Stimulated activated CD4-positive, alpha-beta T cell treated with anti-CD3 and anti-CD28 coated beads, Interleukin-2, amount 100 ng/mL, for 48 hours (primary cell): ENCODE measurements at regions not wholly inside any gene's neighbourhood (a gene's known extent, or its start where the extent isn't known, plus 50 kb on each side); places are given as distances from the start of the nearest gene placed in this dataset.

Experiments used
- DNase-seq, 2 donors: peaks; one replicate each; pipeline ENCODE4 v3.0.0-alpha.2; 2020

DNA sequence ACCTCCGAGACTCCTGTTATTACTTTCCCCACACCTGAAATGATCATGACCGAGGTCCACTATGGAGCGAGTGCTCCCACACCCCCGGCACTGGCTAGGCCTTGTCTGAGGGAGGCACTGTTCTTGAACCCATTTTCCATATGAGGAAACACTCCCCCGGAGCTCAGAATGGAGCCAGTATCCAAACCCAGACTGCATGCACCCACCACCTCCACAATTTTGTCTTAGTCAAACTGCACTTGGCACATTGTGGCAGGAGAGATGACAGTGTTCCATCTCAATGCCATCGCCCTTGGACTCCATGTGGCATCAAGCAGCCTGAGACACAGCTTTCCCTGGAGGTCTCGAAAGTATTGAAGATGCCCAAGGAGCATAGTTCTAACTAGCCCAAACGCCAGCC is 154.1 kb downstream of the NUP210 start:
- DNase-seq, result no peak

- DNase-seq, result no peak
Measured at GRCh38 chr3:13265507-13265906, 154.6 kb downstream of the NUP210 start.

DNA sequence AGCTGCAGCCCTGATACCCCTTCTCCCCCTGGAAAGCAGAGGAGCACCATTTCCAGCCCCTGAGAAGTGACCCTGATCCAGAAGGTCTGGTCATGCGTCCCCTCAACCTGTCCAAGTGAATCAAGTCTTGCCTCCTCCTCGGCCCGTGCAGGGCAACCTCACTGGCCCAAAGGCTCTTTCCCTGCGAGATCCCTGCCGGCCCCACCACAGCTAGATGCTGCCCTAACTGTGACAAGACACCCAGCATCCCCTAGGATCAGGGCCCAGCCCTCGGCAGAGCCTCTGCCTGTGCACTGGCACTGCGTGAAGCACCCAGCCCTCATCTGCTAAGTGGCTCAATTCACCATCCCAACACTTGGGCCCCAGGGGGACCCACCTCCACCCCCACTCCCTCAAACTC is 155.1 kb downstream of the NUP210 start:
- DNase-seq, result no peak

GRCh38 chr3:13264468-13264795 is 155.7 kb downstream of the NUP210 start:
- no peak for DNase-seq

- DNase-seq, result no peak
Measured at GRCh38 chr3:13263770-13264467, 156.2 kb downstream of the NUP210 start.

- DNase-seq, result no peak
Measured at GRCh38 chr3:13262493-13263211, 157.5 kb downstream of the NUP210 start.

GRCh38 chr3:13261892-13262291 is 158.2 kb downstream of the NUP210 start:
- DNase-seq, result no peak

DNA sequence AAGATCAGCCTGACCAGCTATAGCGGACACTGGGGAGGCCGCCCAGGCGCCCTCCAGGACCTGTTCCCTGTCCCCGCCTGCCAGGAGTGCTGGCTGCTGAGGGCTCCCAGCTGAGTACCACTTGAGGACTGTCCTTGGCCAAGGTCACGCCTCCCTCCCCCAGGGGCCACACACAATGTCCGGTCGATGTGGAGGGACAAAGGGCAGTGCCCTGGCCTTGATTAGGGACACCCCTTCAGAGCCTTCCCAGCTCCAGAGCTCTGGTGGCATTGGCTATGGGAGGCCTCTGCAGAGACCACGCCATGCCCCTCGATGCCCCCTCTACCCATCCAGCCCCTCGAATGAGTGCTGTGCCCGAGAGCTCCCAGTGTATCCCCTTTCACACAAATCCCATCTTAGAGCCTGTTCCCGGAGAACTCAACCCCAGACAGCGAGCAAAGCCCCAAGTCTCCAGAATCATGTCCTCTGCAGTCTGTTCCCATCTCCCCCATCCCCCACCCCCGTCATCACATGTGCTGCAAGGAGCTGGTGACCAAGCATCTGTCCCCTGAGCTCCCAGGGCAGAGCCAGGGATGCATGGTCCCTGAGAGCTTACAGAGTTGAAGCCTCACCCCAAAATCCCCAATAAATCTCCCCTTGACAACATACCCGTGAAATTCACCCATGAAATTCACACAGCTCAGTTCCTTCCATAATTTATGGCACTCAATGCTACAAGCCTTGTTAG is 158.9 kb downstream of the NUP210 start:
- DNase-seq, result no peak

GRCh38 chr3:13260259-13261103 is 159.6 kb downstream of the NUP210 start:
- DNase-seq, result no peak

DNA sequence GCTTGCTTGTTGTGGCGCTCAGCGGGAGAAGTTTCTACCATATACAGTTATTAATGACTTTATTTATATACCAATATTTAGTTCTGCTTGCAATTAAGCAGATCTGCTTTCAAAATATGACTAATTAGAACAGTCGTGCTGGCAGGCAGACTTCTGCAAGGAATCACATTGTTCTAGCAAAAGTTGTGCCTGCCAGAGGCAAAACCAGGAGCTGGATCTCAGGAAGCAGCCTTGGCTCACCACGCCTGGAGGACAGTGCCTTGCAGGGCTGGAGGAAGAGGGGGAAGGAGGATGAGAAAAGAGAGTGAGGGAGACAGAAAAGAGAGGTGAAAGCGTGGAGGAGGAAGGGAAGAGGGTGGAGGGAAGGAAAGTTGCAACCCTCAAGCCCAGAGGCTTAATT is 160.3 kb downstream of the NUP210 start:
- DNase-seq, result no peak

DNA sequence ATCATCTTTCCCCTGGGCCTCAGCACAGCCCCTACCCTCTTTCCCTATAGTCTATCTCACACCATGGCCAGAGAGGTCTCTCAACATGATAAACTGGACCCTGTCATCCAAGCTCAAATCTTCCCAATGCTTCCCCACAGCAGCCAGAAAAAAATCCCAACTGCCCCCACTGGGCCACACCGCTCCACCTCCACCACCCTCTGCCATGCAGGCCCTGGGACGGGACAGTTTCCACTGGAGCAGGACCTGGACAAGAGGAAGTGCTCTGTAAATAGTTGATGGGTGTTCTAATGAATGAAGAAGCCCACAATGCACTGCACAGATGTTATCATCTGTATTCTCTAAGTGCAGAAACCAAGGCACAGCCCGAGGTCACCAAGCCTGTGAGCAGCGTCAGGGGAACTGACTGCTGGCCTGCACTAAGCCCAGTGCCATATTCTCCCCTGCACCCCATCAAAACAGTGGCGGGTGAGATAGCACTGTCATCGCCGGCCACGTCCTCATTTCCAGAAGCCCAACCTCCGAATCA is 161.1 kb downstream of the NUP210 start:
- DNase-seq, result no peak

- no peak for DNase-seq
Measured at GRCh38 chr3:13258280-13258679, 161.8 kb downstream of the NUP210 start.

DNA sequence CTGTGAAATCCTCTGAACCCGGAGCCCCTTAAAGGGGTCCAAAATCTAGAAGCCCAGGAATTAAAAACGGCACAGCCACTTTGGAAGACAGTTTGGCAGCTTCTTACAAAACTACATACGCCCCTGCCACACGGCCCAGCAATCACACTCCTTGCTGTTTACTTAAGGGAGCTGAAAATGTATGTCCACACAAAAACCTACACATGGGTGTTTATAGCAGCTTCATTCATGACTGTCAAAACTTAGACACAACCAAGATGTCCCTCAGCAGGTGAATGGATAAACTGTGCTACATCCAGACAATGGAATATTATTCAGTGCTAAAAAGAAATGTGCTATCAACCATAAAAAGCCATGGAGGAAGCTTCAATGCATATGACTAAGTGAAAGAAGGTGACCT is 162.5 kb downstream of the NUP210 start:
- DNase-seq, result no peak

GRCh38 chr3:13256845-13257244 is 163.3 kb downstream of the NUP210 start:
- DNase-seq, result no peak

GRCh38 chr3:13254028-13254951 is 165.8 kb downstream of the NUP210 start:
- no peak for DNase-seq

GRCh38 chr3:13253208-13253937 is 166.7 kb downstream of the NUP210 start:
- no peak for DNase-seq

DNA sequence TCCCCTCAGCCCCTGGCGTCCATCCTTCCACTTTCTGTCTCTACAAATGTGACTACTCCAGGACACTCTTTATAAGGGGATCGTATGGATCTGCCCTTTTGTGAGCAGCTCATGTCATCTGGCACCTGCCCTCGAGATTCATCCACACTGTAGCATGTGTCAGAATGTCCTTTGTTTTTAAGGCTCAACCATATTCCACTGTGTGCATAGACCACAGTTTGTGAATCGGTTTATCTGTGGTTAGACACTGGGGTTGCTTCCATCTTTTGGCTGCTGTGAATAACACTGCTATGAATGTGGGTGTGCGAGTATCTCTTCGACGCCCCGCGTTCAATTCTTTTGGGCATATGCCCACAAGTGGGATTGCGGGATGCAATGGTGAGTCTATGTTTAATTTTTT is 167.9 kb downstream of the NUP210 start:
- no peak for DNase-seq

DNA sequence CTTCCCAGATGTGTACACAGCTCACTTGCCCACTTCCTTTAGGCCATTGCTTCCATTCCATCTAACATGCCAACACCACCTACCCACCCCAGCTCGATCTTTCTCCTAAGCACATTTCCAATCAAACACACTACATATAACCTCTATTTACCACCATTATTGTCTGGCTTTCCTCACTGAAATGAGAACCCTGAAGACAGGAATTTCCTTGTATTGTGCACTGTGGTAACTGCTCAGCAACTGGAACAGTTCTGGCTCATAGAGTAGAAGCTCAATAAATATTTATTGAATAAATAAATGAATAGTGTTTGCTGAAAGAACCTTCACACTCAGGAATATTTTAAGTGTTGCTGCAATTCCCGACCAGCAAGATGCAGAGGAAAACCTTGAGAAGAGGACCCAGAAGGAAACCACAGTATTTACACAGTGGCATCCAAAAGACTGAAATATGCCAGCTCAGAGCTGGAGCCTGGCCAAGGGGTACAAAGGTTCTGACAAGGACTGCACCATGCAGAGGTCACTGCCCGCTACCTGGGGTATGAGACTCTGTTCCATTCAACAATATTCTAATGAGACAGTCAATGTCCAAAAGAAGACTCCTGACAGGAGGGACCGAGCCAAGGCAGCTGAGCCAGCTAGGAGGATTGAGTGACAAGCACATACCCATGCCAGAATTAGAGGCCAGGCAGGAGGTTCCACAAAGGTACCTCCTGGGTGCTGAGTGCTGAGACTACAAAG is 168.8 kb downstream of the NUP210 start:
- no peak for DNase-seq

GRCh38 chr3:13249664-13250390 is 170.3 kb downstream of the NUP210 start:
- no peak for DNase-seq

DNA sequence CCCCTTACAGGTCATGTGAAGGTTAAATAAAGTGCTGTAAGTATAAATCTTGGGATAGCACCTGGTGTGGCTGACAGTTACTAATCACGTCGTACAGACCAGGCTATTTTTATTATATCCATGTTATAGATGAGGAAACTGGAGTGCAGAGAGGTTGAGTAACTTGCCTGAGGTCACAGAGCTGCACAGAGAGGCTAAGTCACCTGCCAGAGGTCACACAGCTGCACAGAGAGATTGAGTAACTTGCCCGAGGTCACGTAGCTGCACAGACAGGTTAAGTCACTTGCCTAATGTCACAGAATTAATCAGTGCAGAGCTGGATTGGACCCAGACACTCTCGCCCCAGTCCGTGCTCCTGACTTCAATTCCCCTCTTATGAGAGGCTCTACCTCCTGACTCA is 171.5 kb downstream of the NUP210 start:
- no peak for DNase-seq
